Erythroblast (primary cell): ENCODE measurements at regions not wholly inside any gene's neighbourhood (a gene's known extent, or its start where the extent isn't known, plus 50 kb on each side); places are given as distances from the start of the nearest gene placed in this dataset.

ENCODE experiments used
- GATA1 ChIP-seq: IDR thresholded peaks from 2 replicates; pipeline ENCODE4 v1.6.1; 2011; ENCODE audit warnings: low read depth, mild to moderate bottlenecking, control low read depth, low read length, moderate library complexity
- POLR2A ChIP-seq: IDR thresholded peaks from 2 replicates; pipeline ENCODE4 v1.6.1; 2011; ENCODE audit warnings: mild to moderate bottlenecking, low read length

DNA sequence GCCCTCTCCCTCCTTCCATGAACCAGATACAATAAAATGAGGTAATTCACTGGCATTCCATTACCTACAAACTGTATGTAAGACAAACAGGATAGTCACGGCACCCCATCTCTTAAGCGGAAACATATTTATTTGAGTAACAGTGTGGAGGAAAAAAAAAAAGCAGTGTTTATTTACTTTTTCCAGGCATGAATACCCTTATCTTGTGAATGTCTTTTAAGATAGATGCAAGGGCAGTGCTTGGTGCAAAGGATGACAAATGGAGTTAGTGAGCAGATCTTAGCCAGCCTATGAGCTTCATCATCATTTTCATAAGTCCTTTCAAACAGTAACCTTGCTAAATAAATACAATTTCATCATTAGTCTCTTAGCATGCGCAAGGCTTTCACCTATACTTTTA lies 1661.8 kb upstream of the SPRY2 start:
- TF ChIP-seq POLR2A (no peak), GATA1 (no peak)
